Vagina (tissue), 2 donors: ENCODE measurements at regions not wholly inside any gene's neighbourhood (a gene's known extent, or its start where the extent isn't known, plus 50 kb on each side); places are given as distances from the start of the nearest gene placed in this dataset.
A peak's percentile ranks its signal among the peaks of the same experiment; 100 is the strongest.

Experiments used
- DNase-seq, 2 donors: peaks; one replicate each; pipeline ENCODE4 v3.0.0-alpha.2; 2017; ENCODE audit errors: extremely low spot score in 2 of 2
- H3K27ac ChIP-seq: fragments of 200-600 bp; sonication (generic); one replicate; pipeline ENCODE4 v1.5.1; 2019
- H3K27me3 ChIP-seq: fragments of 200-600 bp; sonication (generic); one replicate; pipeline ENCODE4 v1.5.1; 2019
- H3K36me3 ChIP-seq, 2 donors: fragments of 200-600 bp; sonication (generic); one replicate each; pipeline ENCODE4 v1.5.1; 2017 to 2019
- H3K4me1 ChIP-seq: fragments of 200-600 bp; sonication (generic); one replicate; pipeline ENCODE4 v1.5.1; 2019
- H3K4me3 ChIP-seq, 2 donors: fragments of 200-600 bp; sonication (generic); 1 replicate in 1 of 2; 2 replicates in 1 of 2; pipeline ENCODE4 v1.5.1; 2016 to 2019
- H3K9me3 ChIP-seq: fragments of 200-600 bp; sonication (generic); one replicate; pipeline ENCODE4 v1.5.1; 2019
- CTCF ChIP-seq, 3 experiments: fragments of 450-650 bp in 2 of 3; fragments of 200-600 bp in 1 of 3; sonication (generic) in 1 of 3; IDR thresholded peaks; one replicate each; pipeline ENCODE4 v1.5.1; 2017 to 2019; ENCODE audit warnings: antibody characterized with exemption in 3 of 3, mild to moderate bottlenecking in 2 of 3, moderate library complexity in 2 of 3
- POLR2A ChIP-seq, 2 donors: fragments of 450-650 bp; IDR thresholded peaks; one replicate each; pipeline ENCODE4 v1.6.1; 2017; ENCODE audit warnings: antibody characterized with exemption in 2 of 2, mild to moderate bottlenecking in 2 of 2, moderate library complexity in 2 of 2
- POLR2AphosphoS5 ChIP-seq, 2 donors: sonication (generic); formaldehyde crosslinking; IDR thresholded peaks; one replicate each; pipeline ENCODE4 v1.9.0; 2017; ENCODE audit warnings: antibody characterized with exemption in 2 of 2, mild to moderate bottlenecking in 2 of 2, low read depth in 1 of 2; ENCODE audit not compliant: insufficient read depth in 1 of 2
- intact Hi-C: fragments of 100-400 bp; cut with DNase I; formaldehyde crosslinking; loops from one replicate; pipeline ENCODE4 v1.15.1; 2023

DNA sequence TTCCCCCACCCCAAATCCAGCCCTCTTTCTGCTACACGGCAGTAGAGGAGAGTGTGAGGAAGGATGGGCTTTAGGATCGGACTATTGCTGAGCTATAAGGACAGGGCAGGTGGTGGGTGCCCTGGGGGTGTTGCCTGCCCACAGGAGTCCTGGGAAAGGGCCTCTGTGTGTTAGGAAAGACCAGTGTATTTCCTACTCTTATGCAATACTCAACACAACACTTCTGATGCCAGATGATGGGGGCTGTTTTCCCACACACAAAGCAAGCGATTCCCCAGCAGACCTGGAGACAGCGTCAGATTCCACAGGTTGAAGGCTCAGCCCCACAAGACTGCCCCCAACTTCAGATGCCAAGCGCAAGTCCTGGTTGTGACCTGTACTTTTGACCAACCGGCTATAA lies 91.0 kb upstream of the LCLAT1 start:
- peaks cover 14% of the 10 kb centered on the region for H3K4me1 ChIP-seq
- TF ChIP-seq POLR2A (IDR thresholded peaks at IDR 0.05) (no peak), CTCF (IDR thresholded peaks at IDR 0.05) (no peak), POLR2AphosphoS5 (IDR thresholded peaks at IDR 0.05; ENCODE audit: insufficient read depth in 1 of 2, low read depth in 1 of 2) (no peak)
- intact Hi-C loops = no loop called here

DNA sequence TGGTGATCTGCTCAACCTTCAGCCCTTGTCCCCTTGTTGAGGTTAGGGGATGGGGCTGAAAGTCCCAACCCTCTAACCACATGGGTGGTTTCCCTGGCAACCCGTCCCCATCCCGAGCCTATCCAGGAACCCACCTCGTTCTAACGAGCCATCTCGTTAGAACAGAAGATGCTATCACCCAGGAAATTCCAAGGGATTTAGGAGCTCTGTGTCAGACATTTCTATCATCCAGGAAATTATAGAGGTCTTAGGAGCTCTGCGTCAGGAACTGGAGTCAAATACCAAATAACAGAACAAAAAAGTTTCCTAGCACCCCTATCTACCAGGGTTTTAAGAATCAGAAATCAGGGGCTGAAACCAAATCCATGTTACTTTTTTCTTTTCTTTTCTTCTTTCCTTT lies 90.3 kb upstream of the LCLAT1 start:
- Histone ChIP-seq H3K27ac (no peak overlapping the region), H3K4me3 (no peak overlapping the region), H3K9me3 (no peaks in the 10 kb centered on the region), H3K27me3 (no peaks in the 10 kb centered on the region), H3K36me3 (no peaks in the 10 kb centered on the region), H3K4me1 (peaks cover 21% of the 10 kb centered on the region)
- TF ChIP-seq POLR2A (IDR thresholded peaks at IDR 0.05) (no peak), CTCF (IDR thresholded peaks at IDR 0.05) (no peak), POLR2AphosphoS5 (IDR thresholded peaks at IDR 0.05; ENCODE audit: insufficient read depth in 1 of 2, low read depth in 1 of 2) (no peak)
- intact Hi-C loops = no loop called here
- no peak for DNase-seq

More for the DNA sequence above, 91.0 kb upstream of the LCLAT1 start:
- no peaks in the 10 kb centered on the region for H3K36me3 ChIP-seq
- H3K9me3 ChIP-seq = no peaks in the 10 kb centered on the region
- no peak overlapping the region for H3K4me3 ChIP-seq
- H3K27me3 ChIP-seq = no peaks in the 10 kb centered on the region
- no peak overlapping the region for H3K27ac ChIP-seq
- no peak for DNase-seq

DNA sequence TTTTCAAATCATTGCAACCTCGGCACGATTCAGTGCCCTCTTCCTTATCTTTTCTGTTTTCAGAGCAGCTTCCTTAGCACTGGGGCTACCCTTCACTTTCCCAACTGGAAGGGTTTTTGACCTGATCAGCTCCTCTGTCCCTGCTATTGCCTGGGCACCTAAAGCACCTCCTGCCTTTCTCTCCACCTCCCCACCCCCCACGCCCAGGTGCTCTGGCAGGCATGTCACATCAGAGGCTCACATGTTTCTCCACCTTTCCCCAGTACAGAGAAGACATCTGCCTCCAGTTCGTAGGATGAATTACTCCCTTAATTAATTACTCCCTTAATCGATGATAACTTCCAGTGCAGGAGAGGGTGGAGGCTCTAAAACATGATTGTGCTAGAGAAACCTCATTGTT lies 88.7 kb upstream of the LCLAT1 start:
- no peak for DNase-seq
- Histone ChIP-seq H3K4me3 (no peak overlapping the region), H3K27me3 (no peaks in the 10 kb centered on the region), H3K4me1 (peaks cover 37% of the 10 kb centered on the region), H3K9me3 (no peaks in the 10 kb centered on the region), H3K36me3 (no peaks in the 10 kb centered on the region), H3K27ac (no peak overlapping the region)
- TF ChIP-seq CTCF (IDR thresholded peaks at IDR 0.05) (no peak), POLR2AphosphoS5 (IDR thresholded peaks at IDR 0.05; ENCODE audit: insufficient read depth in 1 of 2, low read depth in 1 of 2) (no peak), POLR2A (IDR thresholded peaks at IDR 0.05) (no peak)
- intact Hi-C loops = no loop called here

- no peak for DNase-seq
- no peak overlapping the region for H3K4me3 ChIP-seq
- H3K27ac ChIP-seq = no peak overlapping the region
- intact Hi-C loops = no loop called here
- no peaks in the 10 kb centered on the region for H3K27me3 ChIP-seq
- no peaks in the 10 kb centered on the region for H3K9me3 ChIP-seq
- no peaks in the 10 kb centered on the region for H3K36me3 ChIP-seq
- H3K4me1 ChIP-seq = peaks cover 37% of the 10 kb centered on the region
- TF ChIP-seq POLR2A (IDR thresholded peaks at IDR 0.05) = no peak
- no peak for TF ChIP-seq POLR2AphosphoS5 (IDR thresholded peaks at IDR 0.05; ENCODE audit: insufficient read depth in 1 of 2, low read depth in 1 of 2)
These were observed 88.2 kb upstream of the LCLAT1 start for GRCh38 chr2:30358842-30359241.

DNA sequence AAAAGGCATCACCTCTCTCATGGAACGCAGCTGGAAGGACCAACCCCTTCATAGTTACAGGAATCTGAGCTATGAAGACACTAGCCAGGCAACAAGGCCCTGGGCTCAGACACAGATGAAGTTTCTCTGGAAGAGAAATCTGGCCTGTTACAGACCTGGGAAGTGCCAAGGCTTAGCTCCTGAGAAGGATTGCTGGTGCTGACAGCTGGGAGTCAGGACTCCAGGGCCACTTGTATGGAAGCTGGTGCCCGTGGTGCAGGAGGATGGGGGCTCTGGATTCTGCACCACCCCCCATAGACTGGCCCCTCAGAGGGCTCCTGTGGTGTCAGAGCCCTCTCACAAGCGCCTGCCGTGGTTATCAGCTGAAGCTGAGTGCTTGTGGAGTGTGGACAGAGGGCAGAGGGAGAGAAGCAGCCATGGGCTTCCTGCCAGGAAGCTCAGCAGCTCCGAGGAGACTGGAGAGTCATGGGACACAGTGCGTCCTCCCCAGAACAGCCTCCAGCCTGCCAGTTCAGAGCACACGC lies 87.3 kb upstream of the LCLAT1 start:
- Histone ChIP-seq H3K4me1 (peaks cover 37% of the 10 kb centered on the region), H3K27ac (peak overlapping the region; percentile 62), H3K4me3 (no peak overlapping the region), H3K27me3 (no peaks in the 10 kb centered on the region), H3K36me3 (no peaks in the 10 kb centered on the region), H3K9me3 (no peaks in the 10 kb centered on the region)
- TF ChIP-seq CTCF (IDR thresholded peaks at IDR 0.05) (no peak), POLR2A (IDR thresholded peaks at IDR 0.05) (no peak), POLR2AphosphoS5 (IDR thresholded peaks at IDR 0.05; ENCODE audit: insufficient read depth in 1 of 2, low read depth in 1 of 2) (peak in 1 of 2 donors; percentile 50)
- DNase-seq = no peak
- intact Hi-C loops = no loop called here
